ENCODE measurements at regions not wholly inside any gene's neighbourhood (a gene's known extent, or its start where the extent isn't known, plus 50 kb on each side); places are given as distances from the start of the nearest gene placed in this dataset.

- no peak for TF ChIP-seq CTCF (IDR thresholded peaks at IDR 0.05)
- TF ChIP-seq EZH2 (IDR thresholded peaks at IDR 0.05; ENCODE audit: borderline replicate concordance, insufficient read depth, low read depth, low read length, poor library complexity, severe bottlenecking), result no peak
Measured at GRCh38 chrX:14084466-14084865, 54.8 kb upstream of the GEMIN8 start.

All from B cell (primary cell).